SK-N-SH (cell line): ENCODE measurements at regions not wholly inside any gene's neighbourhood (a gene's known extent, or its start where the extent isn't known, plus 50 kb on each side); places are given as distances from the start of the nearest gene placed in this dataset.

Source experiments
- CTCF ChIA-PET: fragments of 300-600, 350-600 bp; formaldehyde crosslinking; extraction: SDS; loops from one replicate; lab custom pipeline; 2021; lab: Yijun Ruan, JAX
- POLR2A ChIA-PET: fragments of 350-600 bp; sonication (Branson Sonifier 250); formaldehyde crosslinking; extraction: SDS; loops from one replicate; lab custom pipeline; 2020; ENCODE audit warnings: antibody characterized with exemption, inconsistent platforms; lab: Yijun Ruan, JAX
- DNase-seq: peaks from one replicate; pipeline ENCODE4 v3.0.0; 2012
- H2AFZ ChIP-seq: fragments of 200-600 bp; sonication (generic); 2 replicates; pipeline ENCODE4 v1.8.1; 2016; ENCODE audit warnings: antibody characterized with exemption, mild to moderate bottlenecking, low read depth
- H3F3A ChIP-seq: fragments of 200-600 bp; sonication (generic); replicated peaks from 2 replicates; pipeline ENCODE3; 2016; ENCODE audit warnings: antibody characterized with exemption, mild to moderate bottlenecking; ENCODE audit not compliant: insufficient read depth
- H3K27ac ChIP-seq, 2 experiments: fragments of 200-500 bp in 1 of 2; fragments of 200-600 bp in 1 of 2; sonication (Bioruptor generic) in 1 of 2; sonication (generic), shearing (Covaris generic) in 1 of 2; 2 replicates each; pipeline versions ENCODE4 v1.5.1 to v1.6.1; 2014 to 2016; ENCODE audit warnings: low read depth in 2 of 2, inconsistent platforms in 1 of 2, low read length in 1 of 2, mild to moderate bottlenecking in 1 of 2, mixed read lengths in 1 of 2
- H3K27me3 ChIP-seq: fragments of 200-600 bp; sonication (generic), shearing (Covaris generic); 2 replicates; pipeline ENCODE4 v1.6.1; 2016; ENCODE audit warnings: mixed run types; ENCODE audit not compliant: insufficient read depth
- H3K36me3 ChIP-seq, 2 experiments: fragments of 200-500 bp in 1 of 2; fragments of 200-600 bp in 1 of 2; sonication (Bioruptor generic) in 1 of 2; sonication (generic) in 1 of 2; replicated peaks in 1 of 2; 2 replicates each; pipeline versions ENCODE3 to v1.5.1; 2014 to 2016; ENCODE audit warnings: low read length in 1 of 2, mild to moderate bottlenecking in 1 of 2; ENCODE audit not compliant: insufficient read depth in 2 of 2, control insufficient read depth in 1 of 2
- H3K4me1 ChIP-seq, 2 experiments: fragments of 200-500 bp in 1 of 2; fragments of 200-600 bp in 1 of 2; sonication (Bioruptor generic) in 1 of 2; sonication (generic), shearing (Covaris generic) in 1 of 2; 2 replicates each; pipeline versions ENCODE4 v1.5.1 to v1.6.1; 2014 to 2016; ENCODE audit warnings: low read depth in 1 of 2, low read length in 1 of 2, mixed run types in 1 of 2; ENCODE audit not compliant: insufficient read depth in 2 of 2, control insufficient read depth in 1 of 2
- H3K4me2 ChIP-seq: fragments of 200-600 bp; sonication (generic), shearing (Covaris generic); 2 replicates; pipeline ENCODE4 v1.6.1; 2017; ENCODE audit warnings: mixed run types
- H3K4me3 ChIP-seq, 2 experiments: fragments of 200-500 bp in 1 of 2; fragments of 200-600 bp in 1 of 2; sonication (Bioruptor generic) in 1 of 2; sonication (generic), shearing (Covaris generic) in 1 of 2; 2 replicates each; pipeline versions ENCODE4 v1.5.1 to v1.8.1; 2014 to 2016; ENCODE audit warnings: low read depth in 2 of 2, inconsistent platforms in 1 of 2, low read length in 1 of 2, mild to moderate bottlenecking in 1 of 2, mixed read lengths in 1 of 2, moderate library complexity in 1 of 2
- H3K79me2 ChIP-seq: fragments of 200-600 bp; sonication (generic); 2 replicates; pipeline ENCODE4 v1.8.1; 2017; ENCODE audit warnings: mild to moderate bottlenecking; ENCODE audit not compliant: insufficient read depth
- H3K9ac ChIP-seq: fragments of 200-600 bp; sonication (generic); 2 replicates; pipeline ENCODE4 v1.6.1; 2017; ENCODE audit warnings: mixed run types
- H3K9me2 ChIP-seq: fragments of 200-600 bp; sonication (generic); 2 replicates; pipeline ENCODE4 v1.6.1; 2017; ENCODE audit warnings: mixed run types
- H3K9me3 ChIP-seq: fragments of 200-600 bp; sonication (generic); 2 replicates; pipeline ENCODE4 v1.6.1; 2017; ENCODE audit warnings: mixed run types, mild to moderate bottlenecking, moderate library complexity
- H4K20me1 ChIP-seq: fragments of 200-600 bp; sonication (generic); 2 replicates; pipeline ENCODE4 v1.6.1; 2017; ENCODE audit warnings: mild to moderate bottlenecking, mixed run types; ENCODE audit not compliant: insufficient read depth
- ELF1 ChIP-seq: IDR thresholded peaks from 2 replicates; pipeline ENCODE4 v1.4.0; 2012
- FOXJ3 ChIP-seq: sonication (generic); formaldehyde crosslinking; IDR thresholded peaks from 2 replicates; pipeline ENCODE4 v1.5.1; 2020; ENCODE audit warnings: mild to moderate bottlenecking, missing genetic modification reagents
- GATA2 ChIP-seq: sonication (generic); formaldehyde crosslinking; IDR thresholded peaks from 2 replicates; pipeline ENCODE4 v1.5.0; 2020; ENCODE audit warnings: mild to moderate bottlenecking, missing genetic modification reagents
- JUND ChIP-seq: IDR thresholded peaks from 2 replicates; pipeline ENCODE4 v1.4.0; 2012
- MXI1 ChIP-seq: IDR thresholded peaks from 2 replicates; pipeline ENCODE4 v1.6.1; 2012; ENCODE audit warnings: mild to moderate bottlenecking, low read depth, low read length, improper control_type of control experiment
- SIN3A ChIP-seq: IDR thresholded peaks from 2 replicates; pipeline ENCODE4 v1.6.1; 2012; ENCODE audit warnings: low read depth, mild to moderate bottlenecking, low read length, moderate library complexity, borderline replicate concordance
- SMC3 ChIP-seq: IDR thresholded peaks from 2 replicates; pipeline ENCODE4 v1.6.1; 2012; ENCODE audit warnings: low read depth, low read length, improper control_type of control experiment
- TAF1 ChIP-seq: IDR thresholded peaks from 2 replicates; pipeline ENCODE4 v1.6.1; 2012; ENCODE audit warnings: low read depth, mild to moderate bottlenecking, low read length, moderate library complexity, borderline replicate concordance
- TEAD4 ChIP-seq: IDR thresholded peaks from 2 replicates; pipeline ENCODE4 v1.4.0; 2012; ENCODE audit warnings: mild to moderate bottlenecking, borderline replicate concordance; ENCODE audit not compliant: insufficient read depth
- YY1 ChIP-seq: IDR thresholded peaks from 2 replicates; pipeline ENCODE4 v1.4.0; 2012; ENCODE audit warnings: low read depth, mild to moderate bottlenecking
- WGBS: methylation state at CpG from one replicate; pipeline ENCODE4 v1.1.6; 2017; ENCODE audit warnings: low lambda C conversion rate; 5-methylcytosine and 5-hydroxymethylcytosine counted together
- TF ChIP-seq, protein P1 (sequence below): IDR thresholded peaks from 2 replicates; pipeline ENCODE4; 2012
- TF ChIP-seq, protein P2 (sequence below): fragments of 150-350 bp; IDR thresholded peaks from 2 replicates; pipeline ENCODE4 v1.6.1; 2017; ENCODE audit warnings: antibody characterized with exemption, low read length, low read depth, borderline replicate concordance

DNA sequence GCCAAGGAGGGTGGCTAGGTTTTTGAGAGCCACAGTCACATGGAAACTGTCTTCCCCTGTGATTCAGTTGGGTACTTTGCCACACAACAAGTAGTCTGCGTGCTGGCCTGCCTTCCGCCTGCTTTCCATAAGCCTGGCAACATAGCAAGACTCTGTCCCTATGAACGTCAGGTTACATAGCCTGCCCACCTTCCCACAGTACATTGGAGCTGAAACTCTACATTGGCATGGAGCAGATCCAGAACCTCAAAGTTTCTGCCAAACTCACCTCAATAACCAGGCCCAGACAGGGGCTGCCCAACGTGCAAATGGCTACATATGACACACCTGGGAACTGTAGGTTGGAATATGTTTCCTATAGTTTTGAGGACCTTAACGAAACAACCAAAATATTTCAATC, 140.6 kb upstream of the PRICKLE2 start:
- no peaks in the 10 kb centered on the region for H4K20me1 ChIP-seq
- H3F3A ChIP-seq, result no peaks in the 10 kb centered on the region
- CTCF ChIA-PET, result no interaction called here
- TF ChIP-seq JUND, result no peak
- TF ChIP-seq, protein P1, sequence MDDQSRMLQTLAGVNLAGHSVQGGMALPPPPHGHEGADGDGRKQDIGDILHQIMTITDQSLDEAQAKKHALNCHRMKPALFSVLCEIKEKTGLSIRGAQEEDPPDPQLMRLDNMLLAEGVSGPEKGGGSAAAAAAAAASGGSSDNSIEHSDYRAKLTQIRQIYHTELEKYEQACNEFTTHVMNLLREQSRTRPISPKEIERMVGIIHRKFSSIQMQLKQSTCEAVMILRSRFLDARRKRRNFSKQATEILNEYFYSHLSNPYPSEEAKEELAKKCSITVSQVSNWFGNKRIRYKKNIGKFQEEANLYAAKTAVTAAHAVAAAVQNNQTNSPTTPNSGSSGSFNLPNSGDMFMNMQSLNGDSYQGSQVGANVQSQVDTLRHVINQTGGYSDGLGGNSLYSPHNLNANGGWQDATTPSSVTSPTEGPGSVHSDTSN, result no peak
- TF ChIP-seq, all 33 proteins: peak for 0
- POLR2A ChIA-PET, result no interaction called here
- Histone ChIP-seq H3K4me1 (peaks cover 0 to 4% of the 10 kb centered on the region in 2 experiments; a peak in 1 of 4 replicates), H3K79me2 (no peaks in the 10 kb centered on the region), H3K36me3 (no peaks in the 10 kb centered on the region), H3K4me3 (no peak overlapping the region), H3K9ac (no peak overlapping the region), H3K27ac (no peak overlapping the region), H3K4me2 (no peak overlapping the region), H3K27me3 (no peaks in the 10 kb centered on the region), H2AFZ (no peak overlapping the region), H3K9me3 (no peaks in the 10 kb centered on the region), H3K9me2 (no peaks in the 10 kb centered on the region)
- DNase-seq, result no peak
- 80% methylated on average over 4 of the region's 5 CpGs for WGBS

DNA sequence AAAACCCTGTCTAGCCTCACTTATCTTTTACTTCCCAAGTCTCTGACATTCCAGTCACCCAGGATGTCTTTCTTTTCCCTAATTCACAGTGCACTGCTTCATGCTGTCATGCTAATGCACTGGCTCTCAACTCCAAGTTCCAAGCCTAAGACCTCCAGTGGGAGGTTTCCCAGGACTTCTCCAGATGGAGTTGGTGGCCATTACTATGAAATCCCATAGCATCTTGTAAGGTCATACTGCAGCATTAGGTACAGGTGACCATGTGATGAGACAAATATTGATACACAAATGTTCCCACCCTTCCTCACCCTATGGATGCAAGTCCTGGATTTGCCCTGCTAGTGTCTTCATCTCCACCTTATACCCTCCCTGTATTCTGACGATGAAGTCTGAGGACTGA, 138.6 kb upstream of the PRICKLE2 start:
- H3K9me3 ChIP-seq, result no peaks in the 10 kb centered on the region
- no peaks in the 10 kb centered on the region for H4K20me1 ChIP-seq
- no peak overlapping the region for H2AFZ ChIP-seq
- no peak overlapping the region for H3K9ac ChIP-seq
- H3K79me2 ChIP-seq, result no peaks in the 10 kb centered on the region
- ChIA-PET POLR2A (no interaction called here), CTCF (interaction anchor here (1.2 kb wide), 1 partner anchor 340 kb away, joined by 4 read pairs; no protein-coding TSS in a partner anchor)
- no peaks in the 10 kb centered on the region for H3K36me3 ChIP-seq
- no peak overlapping the region for H3K4me3 ChIP-seq
- DNase-seq, result no peak
- no peaks in the 10 kb centered on the region for H3K27me3 ChIP-seq
- no peaks in the 10 kb centered on the region for H3F3A ChIP-seq
- no peak overlapping the region for H3K27ac ChIP-seq
- peaks cover 0 to 7% of the 10 kb centered on the region in 2 experiments; a peak in 1 of 4 replicates for H3K4me1 ChIP-seq
- H3K4me2 ChIP-seq, result no peak overlapping the region
- no peaks in the 10 kb centered on the region for H3K9me2 ChIP-seq
- WGBS, result 95% methylated on average over 1 of the region's 1 CpG
- TF ChIP-seq GATA2 (CRISPR knock-in tag) (no peak), TAF1 (no peak), SMC3 (no peak), ELF1 (no peak), YY1 (no peak), FOXJ3 (CRISPR knock-in tag) (no peak), SIN3A (no peak), TEAD4 (no peak), MXI1 (no peak)
- TF ChIP-seq, protein P1, result no peak
- TF ChIP-seq, protein P2, sequence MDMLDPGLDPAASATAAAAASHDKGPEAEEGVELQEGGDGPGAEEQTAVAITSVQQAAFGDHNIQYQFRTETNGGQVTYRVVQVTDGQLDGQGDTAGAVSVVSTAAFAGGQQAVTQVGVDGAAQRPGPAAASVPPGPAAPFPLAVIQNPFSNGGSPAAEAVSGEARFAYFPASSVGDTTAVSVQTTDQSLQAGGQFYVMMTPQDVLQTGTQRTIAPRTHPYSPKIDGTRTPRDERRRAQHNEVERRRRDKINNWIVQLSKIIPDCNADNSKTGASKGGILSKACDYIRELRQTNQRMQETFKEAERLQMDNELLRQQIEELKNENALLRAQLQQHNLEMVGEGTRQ, result no peak
